HepG2 (cell line): ENCODE measurements at regions not wholly inside any gene's neighbourhood (a gene's known extent, or its start where the extent isn't known, plus 50 kb on each side); places are given as distances from the start of the nearest gene placed in this dataset.
"Not testable (repeated sequence)": the region's sequence is repeated elsewhere in the genome, so short reads cannot be mapped to it uniquely, and the experiment has no call there.

Experiments used
- CTCF ChIP-seq: sonication (generic); formaldehyde crosslinking; IDR thresholded peaks from 2 replicates; pipeline ENCODE4 v1.5.0; 2020; ENCODE audit warnings: mild to moderate bottlenecking, missing genetic modification reagents, moderate library complexity
- ETV5 ChIP-seq: IDR thresholded peaks from 2 replicates; pipeline ENCODE4 v1.6.1; 2018; ENCODE audit warnings: missing biosample characterization, missing genetic modification reagents, inconsistent platforms, borderline replicate concordance
- JUN ChIP-seq: sonication (generic); formaldehyde crosslinking; IDR thresholded peaks from 2 replicates; pipeline ENCODE4 v1.4.0; 2020; ENCODE audit warnings: mild to moderate bottlenecking, missing genetic modification reagents
- KDM5B ChIP-seq: sonication (generic); formaldehyde crosslinking; IDR thresholded peaks from 2 replicates; pipeline ENCODE4 v1.4.0; 2020; ENCODE audit warnings: missing genetic modification reagents, mild to moderate bottlenecking, borderline replicate concordance
- MZF1 ChIP-seq: sonication (generic); formaldehyde crosslinking; IDR thresholded peaks from 2 replicates; pipeline ENCODE4 v1.8.1; 2023; ENCODE audit warnings: mild to moderate bottlenecking, missing genetic modification reagents, borderline replicate concordance
- NR2C2 ChIP-seq: sonication (generic); formaldehyde crosslinking; IDR thresholded peaks from 2 replicates; pipeline ENCODE4 v1.4.0; 2020; ENCODE audit warnings: missing genetic modification reagents, mild to moderate bottlenecking, moderate library complexity, borderline replicate concordance
- RERE ChIP-seq: IDR thresholded peaks from 2 replicates; pipeline ENCODE4 v1.6.1; 2016; ENCODE audit warnings: low read depth, missing genetic modification reagents, missing compliant biosample characterization
- RFXAP ChIP-seq: sonication (generic); formaldehyde crosslinking; IDR thresholded peaks from 2 replicates; pipeline ENCODE4 v1.4.0; 2020; ENCODE audit warnings: missing genetic modification reagents, borderline replicate concordance
- TCF12 ChIP-seq, 2 experiments: fragments of 450-650 bp in 1 of 2; sonication (generic) in 1 of 2; formaldehyde crosslinking in 1 of 2; IDR thresholded peaks; 2 replicates each; pipeline versions ENCODE4 v1.6.1 to v1.8.0; 2017 to 2022; ENCODE audit warnings: antibody characterized with exemption in 1 of 2, mild to moderate bottlenecking in 1 of 2, missing genetic modification reagents in 1 of 2, moderate library complexity in 1 of 2
- TP53 ChIP-seq: sonication (generic); formaldehyde crosslinking; conservative IDR thresholded peaks from 2 replicates; pipeline ENCODE4 v1.4.0; 2020; ENCODE audit warnings: missing genetic modification reagents
- YY1 ChIP-seq: IDR thresholded peaks from 2 replicates; pipeline ENCODE4 v1.6.1; 2011; ENCODE audit warnings: low read length, low read depth, moderate library complexity, mild to moderate bottlenecking; ENCODE audit not compliant: insufficient read depth, insufficient replicate concordance
- ZBTB49 ChIP-seq: sonication (generic); formaldehyde crosslinking; IDR thresholded peaks from 2 replicates; pipeline ENCODE4 v1.4.0; 2020; ENCODE audit warnings: missing genetic modification reagents, borderline replicate concordance
- ZNF10 ChIP-seq: sonication (generic); formaldehyde crosslinking; IDR thresholded peaks from 2 replicates; pipeline ENCODE4 v1.4.0; 2020; ENCODE audit warnings: mild to moderate bottlenecking, low read depth, missing genetic modification reagents, borderline replicate concordance
- ZSCAN30 ChIP-seq: sonication (generic); formaldehyde crosslinking; IDR thresholded peaks from 2 replicates; pipeline ENCODE4 v1.5.0; 2020; ENCODE audit warnings: mild to moderate bottlenecking, missing genetic modification reagents

- not testable (repeated sequence) for TF ChIP-seq NR2C2 (CRISPR knock-in tag); RFXAP; RERE (CRISPR knock-in tag); JUN; ETV5 (CRISPR knock-in tag); KDM5B (CRISPR knock-in tag); CTCF (CRISPR knock-in tag); TCF12 (IDR thresholded peaks at IDR 0.05); TCF12 (CRISPR knock-in tag; IDR thresholded peaks at IDR 0.05); MZF1 (CRISPR knock-in tag); ZSCAN30 (CRISPR knock-in tag); ZBTB49 (CRISPR knock-in tag); TP53 (CRISPR knock-in tag); ZNF10; YY1
Measured at GRCh38 chr2:62605471-62605870, 99.5 kb upstream of the TMEM17 start.
